Activated CD8-positive, alpha-beta memory T cell treated with anti-CD3 and anti-CD28 coated beads, Interleukin-2, amount 50 U/mL, for 1 hour (primary cell): ENCODE measurements at regions not wholly inside any gene's neighbourhood (a gene's known extent, or its start where the extent isn't known, plus 50 kb on each side); places are given as distances from the start of the nearest gene placed in this dataset.
"Not testable (repeated sequence)": the region's sequence is repeated elsewhere in the genome, so short reads cannot be mapped to it uniquely, and the experiment has no call there.

Experiments
- DNase-seq: peaks from one replicate; pipeline ENCODE4 v3.0.0-alpha.2; 2020; ENCODE audit errors: extremely low read depth

- DNase-seq = no peak
These were observed 444.3 kb upstream of the PIK3R1 start for GRCh38 chr5:67771221-67771620.

- DNase-seq = no peak
These were observed 445.0 kb upstream of the PIK3R1 start for GRCh38 chr5:67770431-67771025.

- DNase-seq = no peak
These were observed 449.9 kb upstream of the PIK3R1 start for GRCh38 chr5:67765697-67766096.

- not testable (repeated sequence) for DNase-seq
These were observed 457.8 kb upstream of the PIK3R1 start for GRCh38 chr5:67757771-67758170.

- DNase-seq = no peak
These were observed 463.2 kb upstream of the PIK3R1 start for GRCh38 chr5:67752357-67752708.

GRCh38 chr5:67748165-67748690 is 467.3 kb upstream of the PIK3R1 start:
- no peak for DNase-seq

GRCh38 chr5:67747096-67747495 is 468.5 kb upstream of the PIK3R1 start:
- DNase-seq = no peak

GRCh38 chr5:67746608-67747007 is 468.9 kb upstream of the PIK3R1 start:
- DNase-seq = not testable (repeated sequence)

- DNase-seq = no peak
These were observed 469.5 kb upstream of the PIK3R1 start for GRCh38 chr5:67746103-67746502.

- DNase-seq = no peak
These were observed 482.6 kb upstream of the PIK3R1 start for GRCh38 chr5:67732921-67733320.

- no peak for DNase-seq
These were observed 483.1 kb upstream of the PIK3R1 start for GRCh38 chr5:67732471-67732870.

- no peak for DNase-seq
These were observed 483.7 kb upstream of the PIK3R1 start for GRCh38 chr5:67731886-67732285.

GRCh38 chr5:67730917-67731474 is 484.6 kb upstream of the PIK3R1 start:
- DNase-seq = no peak

GRCh38 chr5:67728326-67728890 is 487.1 kb upstream of the PIK3R1 start:
- no peak for DNase-seq

- DNase-seq = no peak
These were observed 490.0 kb upstream of the PIK3R1 start for GRCh38 chr5:67725604-67726003.

GRCh38 chr5:67724412-67725135 is 491.0 kb upstream of the PIK3R1 start:
- DNase-seq = no peak

GRCh38 chr5:67723873-67724272 is 491.7 kb upstream of the PIK3R1 start:
- no peak for DNase-seq

- DNase-seq = not testable (repeated sequence)
These were observed 493.0 kb upstream of the PIK3R1 start for GRCh38 chr5:67722582-67722981.

GRCh38 chr5:67720162-67720772 is 495.3 kb upstream of the PIK3R1 start:
- no peak for DNase-seq

GRCh38 chr5:67702008-67702407 is 505.4 kb upstream of the CD180 start:
- DNase-seq = no peak

GRCh38 chr5:67699560-67699959 is 503.0 kb upstream of the CD180 start:
- no peak for DNase-seq

- DNase-seq = no peak
These were observed 499.8 kb upstream of the CD180 start for GRCh38 chr5:67696446-67696845.
